D721Med (cell line): ENCODE measurements at regions not wholly inside any gene's neighbourhood (a gene's known extent, or its start where the extent isn't known, plus 50 kb on each side); places are given as distances from the start of the nearest gene placed in this dataset.

ENCODE experiments used
- DNase-seq: peaks from one replicate; pipeline ENCODE4 v3.0.0; 2011; ENCODE audit warnings: low spot score; ENCODE audit not compliant: insufficient read length
- FAIRE-seq: peaks from 2 replicates; lab custom pipeline; 2011; peaks lifted over from hg19 to GRCh38; lab: Jason Lieb, UNC
- CTCF ChIP-seq: IDR thresholded peaks from 2 replicates; pipeline ENCODE4 v1.5.1; 2012; ENCODE audit warnings: mild to moderate bottlenecking, control low read depth; ENCODE audit not compliant: insufficient read depth; ENCODE audit errors: missing control alignments

GRCh38 chr11:92846491-92847125 is 122.8 kb upstream of the MTNR1B start:
- FAIRE-seq: no peak
- DNase-seq: no peak
- no peak for TF ChIP-seq CTCF

- TF ChIP-seq CTCF: no peak
- DNase-seq (no peak), FAIRE-seq (no peak)
Observed at GRCh38 chr11:92848578-92848977, 120.9 kb upstream of the MTNR1B start.

DNA sequence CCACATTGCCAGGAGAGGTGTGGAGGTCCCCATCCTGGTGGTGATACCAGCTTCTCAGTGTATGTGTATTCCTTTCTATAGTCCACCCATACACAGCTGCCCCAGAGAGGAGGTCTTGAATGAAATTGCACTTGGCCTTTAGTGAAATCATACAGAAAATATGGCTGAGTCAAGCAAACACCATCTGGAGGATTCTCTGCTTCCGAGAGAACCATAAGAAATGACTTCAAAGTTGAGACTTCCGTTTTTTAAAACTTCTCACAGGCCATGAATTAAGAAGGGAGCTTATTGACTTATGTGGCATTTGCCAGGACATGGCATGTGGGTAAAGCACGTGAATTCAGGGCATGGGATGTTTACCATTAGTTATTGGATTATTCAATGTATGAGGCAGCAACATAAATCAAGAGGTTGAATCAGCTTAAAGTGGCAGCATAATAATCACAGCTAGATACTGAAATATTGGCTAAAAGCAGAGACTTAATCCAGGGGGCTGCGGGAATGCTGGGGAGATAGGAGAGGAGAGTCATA is 119.1 kb upstream of the MTNR1B start:
- DNase-seq (no peak), FAIRE-seq (no peak)
- TF ChIP-seq CTCF: no peak

DNA sequence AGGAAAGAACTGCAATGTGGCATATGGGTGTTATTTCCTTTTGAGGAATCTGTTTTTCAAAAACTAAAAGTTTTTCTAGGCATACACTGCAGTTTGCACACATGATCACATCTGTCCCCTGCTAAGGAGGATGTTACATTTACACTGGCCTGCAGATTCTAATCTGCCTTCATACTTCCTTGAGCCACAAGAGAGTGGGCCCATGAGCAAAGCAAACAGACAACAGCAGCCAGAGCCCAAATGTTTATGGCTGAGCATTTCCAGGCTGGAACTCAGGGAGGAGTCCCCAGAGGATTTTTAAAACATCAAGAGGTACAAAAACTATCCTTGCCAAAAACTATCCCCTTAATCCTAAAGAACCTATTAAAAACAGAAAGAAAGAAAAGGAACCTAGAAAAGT is 117.2 kb upstream of the MTNR1B start:
- no peak for FAIRE-seq
- no peak for TF ChIP-seq CTCF
- no peak for DNase-seq

- DNase-seq: no peak
Observed at GRCh38 chr11:92852946-92853345, 116.5 kb upstream of the MTNR1B start.

DNA sequence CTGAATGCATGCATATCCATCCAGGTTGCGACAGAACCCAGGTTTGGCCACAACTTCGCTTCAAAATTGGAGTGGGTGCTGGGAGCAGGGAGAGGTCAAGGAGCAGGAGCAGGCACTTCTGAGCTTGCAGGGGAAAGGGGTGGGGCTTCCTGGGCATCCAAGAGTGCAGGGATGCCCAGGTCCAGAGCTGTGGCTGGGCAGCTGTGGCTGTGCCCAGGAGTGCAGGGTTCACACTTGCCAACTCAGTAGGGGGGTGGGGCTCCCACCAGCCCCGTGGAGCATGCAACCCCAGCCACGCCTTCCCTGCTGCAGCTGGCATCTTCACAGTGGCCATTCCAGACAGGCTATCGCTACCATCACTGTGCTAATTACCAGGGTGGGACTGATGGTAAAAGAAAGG is 115.3 kb upstream of the MTNR1B start:
- no peak for TF ChIP-seq CTCF
- FAIRE-seq (no peak), DNase-seq (no peak)

More at GRCh38 chr11:92852946-92853345, 116.5 kb upstream of the MTNR1B start:
- FAIRE-seq: no peak
- TF ChIP-seq CTCF: no peak

DNA sequence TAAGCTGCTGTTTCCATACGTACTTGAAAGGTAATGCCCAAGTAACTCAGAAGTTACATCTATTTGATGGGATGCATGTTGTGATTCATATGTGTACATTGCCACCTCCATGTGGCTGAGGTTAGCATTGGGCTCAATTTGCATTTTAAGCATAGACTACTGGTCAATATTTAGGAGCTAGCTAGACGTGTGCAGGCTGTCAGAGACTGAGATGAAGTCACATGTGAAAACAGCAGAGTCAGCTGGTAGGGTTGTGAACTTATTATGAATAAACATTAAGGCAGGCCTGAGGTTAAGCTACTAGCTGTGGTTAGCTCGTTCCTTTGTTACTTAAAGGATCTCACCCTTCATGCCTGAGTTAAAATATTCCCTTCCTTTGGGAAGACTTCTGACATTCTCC is 114.5 kb upstream of the MTNR1B start:
- peak; percentile 1 for TF ChIP-seq CTCF
- FAIRE-seq (no peak), DNase-seq (no peak)
